Cardiac muscle cell (in vitro differentiated cells and primary cell): ENCODE measurements at regions not wholly inside any gene's neighbourhood (a gene's known extent, or its start where the extent isn't known, plus 50 kb on each side); places are given as distances from the start of the nearest gene placed in this dataset.
A peak's percentile ranks its signal among the peaks of the same experiment; 100 is the strongest.

Experiments used
- DNase-seq, 2 donors: peaks; one replicate each; pipeline versions ENCODE4 v3.0.0 to v3.0.0-alpha.2; 2010 to 2017; ENCODE audit warnings: low read depth in 1 of 2, low spot score in 1 of 2
- H3K27ac ChIP-seq: fragments of 200-600 bp; sonication (generic); 2 replicates; pipeline ENCODE4 v1.5.1; 2016
- H3K27me3 ChIP-seq: fragments of 200-600 bp; sonication (generic); 2 replicates; pipeline ENCODE4 v1.6.0; 2016; ENCODE audit warnings: control low read depth
- H3K36me3 ChIP-seq: fragments of 200-600 bp; sonication (generic); 2 replicates; pipeline ENCODE4 v1.5.1; 2016; ENCODE audit warnings: control low read depth
- H3K4me1 ChIP-seq: fragments of 200-600 bp; sonication (generic); 2 replicates; pipeline ENCODE4 v1.8.1; 2017; ENCODE audit warnings: low read depth, mild to moderate bottlenecking, mixed run types
- H3K4me3 ChIP-seq: fragments of 200-600 bp; sonication (generic); 2 replicates; pipeline ENCODE4 v1.5.1; 2016; ENCODE audit warnings: mild to moderate bottlenecking
- H3K9me3 ChIP-seq: fragments of 200-600 bp; sonication (generic); 2 replicates; pipeline ENCODE4 v1.5.1; 2017; ENCODE audit warnings: low read depth, mild to moderate bottlenecking, control low read depth
- TF ChIP-seq, protein P1 (sequence below): IDR thresholded peaks from 2 replicates; pipeline ENCODE4 v1.5.1; 2012; ENCODE audit warnings: low read depth, mild to moderate bottlenecking, low read length

DNA sequence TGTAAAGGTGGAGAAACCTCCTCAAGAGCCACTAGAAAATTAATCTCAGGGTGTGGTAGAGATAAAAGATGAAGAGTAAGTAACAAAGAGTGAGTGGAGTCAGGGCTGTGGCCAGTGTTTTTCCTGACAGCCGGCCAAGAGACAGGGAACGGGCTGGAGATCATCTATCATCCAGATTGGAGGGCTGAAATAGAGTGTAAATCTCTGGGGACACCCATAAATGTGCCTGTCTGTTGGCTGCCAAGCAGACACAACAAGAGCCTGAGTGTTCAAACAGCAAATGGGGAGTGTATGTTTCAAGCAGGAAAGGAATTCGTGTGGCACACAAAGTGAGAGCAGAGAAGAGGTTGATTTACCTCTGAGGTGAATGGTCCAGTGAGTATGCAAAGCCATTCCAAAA is 326.4 kb upstream of the KHDRBS2 start:
- DNase-seq, result peak in 1 of 2 donors; percentile 43
- Histone ChIP-seq H3K36me3 (no peaks in the 10 kb centered on the region), H3K27me3 (no peaks in the 10 kb centered on the region), H3K4me3 (no peak overlapping the region), H3K27ac (no peak overlapping the region), H3K4me1 (peaks cover 5% of the 10 kb centered on the region), H3K9me3 (no peaks in the 10 kb centered on the region)
- TF ChIP-seq, protein P1, sequence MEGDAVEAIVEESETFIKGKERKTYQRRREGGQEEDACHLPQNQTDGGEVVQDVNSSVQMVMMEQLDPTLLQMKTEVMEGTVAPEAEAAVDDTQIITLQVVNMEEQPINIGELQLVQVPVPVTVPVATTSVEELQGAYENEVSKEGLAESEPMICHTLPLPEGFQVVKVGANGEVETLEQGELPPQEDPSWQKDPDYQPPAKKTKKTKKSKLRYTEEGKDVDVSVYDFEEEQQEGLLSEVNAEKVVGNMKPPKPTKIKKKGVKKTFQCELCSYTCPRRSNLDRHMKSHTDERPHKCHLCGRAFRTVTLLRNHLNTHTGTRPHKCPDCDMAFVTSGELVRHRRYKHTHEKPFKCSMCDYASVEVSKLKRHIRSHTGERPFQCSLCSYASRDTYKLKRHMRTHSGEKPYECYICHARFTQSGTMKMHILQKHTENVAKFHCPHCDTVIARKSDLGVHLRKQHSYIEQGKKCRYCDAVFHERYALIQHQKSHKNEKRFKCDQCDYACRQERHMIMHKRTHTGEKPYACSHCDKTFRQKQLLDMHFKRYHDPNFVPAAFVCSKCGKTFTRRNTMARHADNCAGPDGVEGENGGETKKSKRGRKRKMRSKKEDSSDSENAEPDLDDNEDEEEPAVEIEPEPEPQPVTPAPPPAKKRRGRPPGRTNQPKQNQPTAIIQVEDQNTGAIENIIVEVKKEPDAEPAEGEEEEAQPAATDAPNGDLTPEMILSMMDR, result no peak

DNA sequence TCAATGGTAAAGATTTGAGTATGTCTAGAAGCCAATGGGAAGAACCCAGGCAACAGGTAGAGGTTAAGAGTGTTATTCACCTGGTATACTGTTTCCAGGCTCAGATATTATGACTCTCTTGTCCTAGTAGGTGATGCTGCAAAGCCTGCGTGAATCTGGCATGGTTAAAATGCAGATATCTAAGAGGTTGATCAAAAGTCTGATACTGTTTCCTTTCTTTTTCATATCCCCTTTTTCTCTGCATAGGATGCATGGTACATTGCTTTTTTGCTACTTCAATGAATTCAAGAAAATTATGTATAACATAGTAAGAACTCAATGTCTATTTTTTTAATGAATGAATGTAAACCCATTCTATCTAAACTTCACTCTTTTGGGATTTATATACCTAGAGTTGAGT is 284.3 kb upstream of the KHDRBS2 start:
- H3K4me1 ChIP-seq, result no peaks in the 10 kb centered on the region
- H3K36me3 ChIP-seq, result no peaks in the 10 kb centered on the region
- TF ChIP-seq, protein P1, result no peak
- no peak overlapping the region for H3K27ac ChIP-seq
- no peaks in the 10 kb centered on the region for H3K9me3 ChIP-seq
- H3K4me3 ChIP-seq, result no peak overlapping the region
- no peak for DNase-seq
- no peaks in the 10 kb centered on the region for H3K27me3 ChIP-seq

DNA sequence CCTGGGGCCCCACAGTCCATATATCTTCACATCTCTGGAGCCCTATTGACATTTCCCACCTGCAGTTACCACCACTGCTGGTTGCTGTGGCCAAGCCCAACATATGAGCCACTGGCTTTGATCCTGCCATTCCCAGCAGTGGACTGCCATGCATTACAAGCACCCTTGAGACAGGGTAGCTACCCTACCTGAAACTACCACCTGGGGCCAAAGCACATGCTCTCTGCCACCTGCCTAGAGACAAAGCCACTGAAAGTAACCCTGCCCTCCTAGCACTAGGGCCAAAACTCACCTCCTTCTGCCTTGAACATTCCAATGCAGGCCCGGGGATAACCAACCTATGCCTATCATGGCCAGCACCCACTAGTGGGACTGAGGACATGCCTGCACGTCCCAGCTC is 255.5 kb upstream of the KHDRBS2 start:
- no peaks in the 10 kb centered on the region for H3K27me3 ChIP-seq
- H3K4me3 ChIP-seq, result no peak overlapping the region
- TF ChIP-seq, protein P1, result no peak
- H3K27ac ChIP-seq, result no peak overlapping the region
- no peaks in the 10 kb centered on the region for H3K36me3 ChIP-seq
- DNase-seq, result no peak
- H3K9me3 ChIP-seq, result no peaks in the 10 kb centered on the region
- no peaks in the 10 kb centered on the region for H3K4me1 ChIP-seq

DNA sequence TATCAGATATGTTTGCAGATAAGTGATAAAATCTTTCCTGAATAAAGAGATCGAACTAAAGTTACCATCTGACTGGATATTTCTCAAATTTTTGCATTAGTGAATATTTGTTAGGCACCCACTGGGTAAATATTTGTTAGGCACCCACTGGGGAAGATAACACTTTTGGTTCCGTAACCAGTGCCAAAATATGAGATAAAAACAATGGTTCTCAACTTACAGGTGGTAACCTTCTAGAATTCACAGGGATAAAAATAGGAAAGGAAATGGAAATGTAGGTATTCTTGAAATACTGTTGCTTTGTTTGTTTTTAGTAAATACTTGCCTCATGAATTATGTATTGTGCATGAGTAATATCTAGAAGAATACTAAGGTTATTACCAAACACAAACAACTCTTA is 245.0 kb upstream of the KHDRBS2 start:
- Histone ChIP-seq H3K9me3 (no peaks in the 10 kb centered on the region), H3K4me1 (no peaks in the 10 kb centered on the region), H3K36me3 (no peaks in the 10 kb centered on the region), H3K27ac (no peak overlapping the region), H3K27me3 (no peaks in the 10 kb centered on the region), H3K4me3 (no peak overlapping the region)
- DNase-seq, result no peak
- TF ChIP-seq, protein P1, result no peak

DNA sequence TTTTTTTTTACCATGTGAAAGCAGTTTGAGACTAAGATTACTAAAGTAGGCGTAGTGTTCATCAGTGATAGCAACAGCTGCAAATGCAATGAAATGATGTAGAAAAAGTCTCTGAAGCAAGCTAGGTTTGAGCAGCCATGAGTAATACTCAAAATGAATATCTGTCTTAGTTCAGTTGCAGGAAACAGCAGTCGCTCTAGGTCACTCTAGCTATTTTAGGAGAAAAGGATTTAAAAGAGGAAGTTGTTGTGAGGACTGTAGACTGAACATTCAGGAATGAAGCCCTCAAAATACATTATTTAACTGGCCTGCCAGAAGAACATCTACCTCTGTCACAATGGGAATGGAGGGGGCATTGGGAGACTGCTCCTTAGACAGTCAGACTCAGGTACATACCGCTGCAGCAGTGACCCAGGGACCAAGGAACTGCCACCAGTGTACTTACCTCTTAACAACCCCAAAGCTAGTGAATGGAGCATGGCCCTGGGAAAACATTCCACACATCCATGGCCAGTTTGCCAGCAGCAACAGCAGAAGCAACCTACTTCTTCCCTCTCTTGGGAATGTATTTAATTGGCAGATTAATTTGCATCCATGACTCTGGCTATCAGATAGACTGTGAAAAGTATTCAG is 243.0 kb upstream of the KHDRBS2 start:
- TF ChIP-seq, protein P1, result no peak
- DNase-seq, result no peak

DNA sequence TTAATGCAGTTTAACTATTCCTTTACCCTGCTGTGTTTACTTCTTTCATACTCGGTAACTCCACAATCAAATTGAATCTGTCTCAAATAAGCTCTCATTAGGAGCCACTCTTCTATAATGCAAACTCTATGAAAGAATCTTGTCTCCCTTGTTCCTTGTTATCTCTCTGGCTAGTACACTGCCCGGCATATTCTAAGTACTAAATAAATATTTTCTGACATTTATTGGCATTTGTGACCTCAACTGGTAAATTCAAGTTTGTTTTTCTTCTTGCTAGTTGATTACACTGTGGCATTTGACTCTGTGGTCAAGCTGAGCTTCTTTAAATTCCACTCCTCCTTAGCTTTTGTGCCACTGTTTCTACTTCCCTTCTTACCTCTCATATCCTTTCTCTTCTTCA is 237.6 kb upstream of the KHDRBS2 start:
- Histone ChIP-seq H3K4me3 (no peak overlapping the region), H3K27ac (no peak overlapping the region), H3K4me1 (no peaks in the 10 kb centered on the region), H3K9me3 (no peaks in the 10 kb centered on the region), H3K36me3 (no peaks in the 10 kb centered on the region), H3K27me3 (no peaks in the 10 kb centered on the region)
- TF ChIP-seq, protein P1, result no peak
- no peak for DNase-seq

More for the DNA sequence above, 243.0 kb upstream of the KHDRBS2 start:
- no peaks in the 10 kb centered on the region for H3K36me3 ChIP-seq
- no peak overlapping the region for H3K27ac ChIP-seq
- H3K4me3 ChIP-seq, result no peak overlapping the region
- no peaks in the 10 kb centered on the region for H3K9me3 ChIP-seq
- no peaks in the 10 kb centered on the region for H3K4me1 ChIP-seq
- no peaks in the 10 kb centered on the region for H3K27me3 ChIP-seq
